ENCODE measurements at regions not wholly inside any gene's neighbourhood (a gene's known extent, or its start where the extent isn't known, plus 50 kb on each side); places are given as distances from the start of the nearest gene placed in this dataset.
"Not testable (repeated sequence)": the region's sequence is repeated elsewhere in the genome, so short reads cannot be mapped to it uniquely, and the experiment has no call there.

GRCh38 chr7:83824214-83824613 is 175.3 kb upstream of the SEMA3E start:
- DNase-seq = no peak

DNA sequence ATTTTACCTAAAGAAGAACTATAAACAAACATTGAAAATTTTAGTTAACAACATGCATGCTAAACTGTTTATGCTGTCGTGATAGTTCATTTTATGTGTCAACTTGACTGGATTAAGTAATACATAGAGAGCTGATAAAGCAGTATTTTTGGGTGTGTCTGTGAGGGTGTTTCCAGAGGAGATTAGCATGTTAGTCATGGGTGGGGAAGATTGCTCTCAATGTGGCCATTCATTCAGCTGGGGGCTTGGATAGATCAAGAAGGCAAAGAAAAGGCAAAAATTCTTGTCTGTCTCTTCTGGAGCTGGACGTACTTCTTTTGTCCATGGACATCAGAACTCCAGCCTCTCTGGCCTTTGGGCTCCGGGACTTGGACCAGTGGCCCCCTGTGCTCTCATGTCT is 172.9 kb upstream of the SEMA3E start:
- no peak for DNase-seq

- DNase-seq = no peak
Measured at GRCh38 chr7:83820641-83821040, 171.7 kb upstream of the SEMA3E start.

- DNase-seq = no peak
Measured at GRCh38 chr7:83819911-83820310, 171.0 kb upstream of the SEMA3E start.

DNA sequence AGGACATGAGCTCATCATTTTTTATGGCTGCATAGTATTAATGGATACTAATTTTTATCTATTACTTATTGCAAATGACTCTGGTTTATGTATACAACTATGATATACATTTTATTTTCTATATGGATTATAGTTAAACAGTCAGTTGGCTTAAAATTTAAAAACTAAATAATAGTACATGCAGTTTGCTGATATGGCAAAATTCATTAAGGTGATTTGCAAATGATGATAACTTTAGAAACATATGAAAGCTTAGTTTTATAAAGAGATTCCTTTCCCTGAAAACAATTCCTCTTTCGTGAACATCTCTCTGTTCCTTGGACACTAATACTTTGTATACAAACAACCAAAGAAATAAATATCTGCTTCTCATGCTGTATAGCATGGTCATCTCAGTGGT is 165.5 kb upstream of the SEMA3E start:
- DNase-seq = no peak

DNA sequence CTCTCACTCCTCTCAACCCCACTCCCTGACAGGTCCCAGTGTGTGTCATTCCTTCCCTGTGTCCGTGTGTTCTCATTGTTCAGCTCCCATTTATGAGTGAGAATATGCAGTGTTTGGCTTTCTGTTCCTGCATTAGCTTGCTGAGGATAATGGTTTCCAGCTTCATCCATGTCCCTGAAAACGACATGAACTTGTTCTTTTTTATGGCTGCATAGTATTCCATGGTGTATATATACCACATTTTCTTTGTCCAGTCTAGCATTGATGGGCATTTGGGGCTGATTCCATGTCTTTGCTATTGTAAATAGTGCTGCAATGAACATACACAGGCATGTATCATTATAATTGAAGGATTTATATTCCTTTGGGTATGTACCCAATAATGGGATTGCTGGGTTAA is 163.6 kb upstream of the SEMA3E start:
- DNase-seq = not testable (repeated sequence)

- no peak for DNase-seq
Measured at GRCh38 chr7:83808982-83809381, 160.0 kb upstream of the SEMA3E start.

DNA sequence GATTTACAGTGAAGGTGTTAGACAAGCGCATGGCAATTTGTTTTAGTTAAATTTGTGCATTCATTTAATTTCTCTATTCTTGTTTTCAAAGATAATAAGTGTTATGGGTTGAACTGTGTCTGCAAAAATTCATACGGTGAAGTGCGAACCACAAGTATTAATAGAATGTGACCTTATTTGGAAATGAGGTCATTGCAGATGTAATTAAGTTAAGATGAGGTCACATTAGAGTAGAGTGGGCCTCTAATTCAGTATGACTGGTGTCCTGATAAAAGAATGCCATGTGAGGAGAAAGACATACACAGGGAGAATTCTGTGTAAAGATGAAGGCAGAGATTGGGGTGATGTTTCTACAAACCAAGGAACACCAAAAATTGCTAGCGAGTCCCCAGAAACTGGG is 158.8 kb upstream of the SEMA3E start:
- no peak for DNase-seq

- no peak for DNase-seq
Measured at GRCh38 chr7:83806538-83806937, 157.6 kb upstream of the SEMA3E start.

GRCh38 chr7:83799333-83799732 is 150.4 kb upstream of the SEMA3E start:
- no peak for DNase-seq

- DNase-seq = no peak
Measured at GRCh38 chr7:83798489-83798888, 149.6 kb upstream of the SEMA3E start.

DNA sequence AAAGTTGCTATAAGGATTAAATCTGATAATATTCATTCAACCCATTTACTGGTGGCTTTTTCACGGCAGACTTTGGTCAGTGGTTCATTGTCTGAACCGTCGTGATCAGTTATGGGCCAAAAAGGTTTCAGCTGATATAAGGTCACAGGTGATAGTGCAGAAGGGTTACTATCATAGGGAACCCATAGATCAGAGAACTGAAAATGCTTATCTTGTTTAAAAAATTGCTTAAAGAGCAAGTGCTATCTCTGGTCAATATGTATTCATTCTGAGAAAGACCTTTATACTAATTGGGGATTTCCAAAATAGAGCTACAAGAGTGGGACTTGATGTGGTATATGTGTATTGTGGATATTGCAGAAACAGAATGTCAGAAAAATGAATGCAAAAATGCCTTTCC is 147.8 kb upstream of the SEMA3E start:
- no peak for DNase-seq

DNA sequence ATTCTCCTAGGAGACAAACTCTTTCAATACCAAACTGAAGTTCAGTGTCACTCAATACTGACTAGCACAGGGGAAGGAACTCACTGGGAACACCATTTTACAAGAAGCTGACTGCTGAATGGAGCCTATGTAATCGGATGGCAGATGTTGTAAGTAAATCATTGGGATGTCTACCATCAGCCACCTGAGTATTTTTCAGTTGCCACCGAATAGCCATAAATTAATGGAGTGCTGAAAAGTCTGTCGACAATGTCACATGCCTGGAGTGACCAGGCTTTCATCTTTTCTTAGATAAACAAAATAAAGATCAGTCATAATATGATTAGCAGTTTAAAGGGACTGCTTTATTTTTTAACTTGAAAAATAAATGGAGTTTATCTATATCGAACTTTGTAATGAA is 145.9 kb upstream of the SEMA3E start:
- no peak for DNase-seq

GRCh38 chr7:83793558-83793957 is 144.6 kb upstream of the SEMA3E start:
- no peak for DNase-seq

DNA sequence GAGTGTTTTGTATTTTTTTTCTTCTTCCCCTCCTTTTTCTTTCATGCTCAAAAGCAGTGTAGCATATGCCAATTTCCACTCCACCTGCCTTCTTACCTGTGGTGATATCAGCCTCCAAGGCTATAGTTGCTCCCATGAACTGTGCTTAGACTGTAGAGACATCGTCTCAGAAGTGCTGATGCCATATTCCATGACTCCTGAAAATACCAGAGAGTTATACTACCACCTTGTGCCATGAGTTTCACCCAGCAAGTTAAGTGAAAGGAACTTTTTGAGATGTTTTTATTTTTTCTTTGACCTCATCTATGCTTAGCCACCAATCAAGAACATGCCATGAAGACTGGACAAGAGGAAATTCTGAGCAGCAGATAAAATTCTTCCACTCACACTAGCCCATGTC is 142.8 kb upstream of the SEMA3E start:
- DNase-seq = no peak

DNA sequence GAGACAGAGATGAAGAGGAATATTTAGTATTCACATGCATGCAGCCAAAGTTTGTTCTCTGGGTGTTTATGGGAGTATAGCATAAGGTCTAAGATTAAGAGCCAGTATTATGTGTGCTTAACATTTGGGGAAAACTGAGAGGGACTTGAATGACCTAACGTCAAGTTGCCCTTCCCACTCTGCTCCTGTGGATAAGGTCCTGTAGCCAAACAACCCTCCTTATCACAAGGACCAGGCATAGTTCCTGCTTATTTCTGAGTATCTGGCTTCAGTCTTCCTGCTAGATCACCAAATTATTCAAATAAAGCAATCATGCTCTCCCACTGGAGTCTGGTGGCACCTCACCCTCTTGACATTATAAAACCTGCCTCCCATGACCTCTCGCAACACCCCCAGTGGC is 137.9 kb upstream of the SEMA3E start:
- no peak for DNase-seq

- no peak for DNase-seq
Measured at GRCh38 chr7:83782628-83783027, 133.7 kb upstream of the SEMA3E start.

GRCh38 chr7:83778073-83778443 is 129.1 kb upstream of the SEMA3E start:
- DNase-seq = no peak

DNA sequence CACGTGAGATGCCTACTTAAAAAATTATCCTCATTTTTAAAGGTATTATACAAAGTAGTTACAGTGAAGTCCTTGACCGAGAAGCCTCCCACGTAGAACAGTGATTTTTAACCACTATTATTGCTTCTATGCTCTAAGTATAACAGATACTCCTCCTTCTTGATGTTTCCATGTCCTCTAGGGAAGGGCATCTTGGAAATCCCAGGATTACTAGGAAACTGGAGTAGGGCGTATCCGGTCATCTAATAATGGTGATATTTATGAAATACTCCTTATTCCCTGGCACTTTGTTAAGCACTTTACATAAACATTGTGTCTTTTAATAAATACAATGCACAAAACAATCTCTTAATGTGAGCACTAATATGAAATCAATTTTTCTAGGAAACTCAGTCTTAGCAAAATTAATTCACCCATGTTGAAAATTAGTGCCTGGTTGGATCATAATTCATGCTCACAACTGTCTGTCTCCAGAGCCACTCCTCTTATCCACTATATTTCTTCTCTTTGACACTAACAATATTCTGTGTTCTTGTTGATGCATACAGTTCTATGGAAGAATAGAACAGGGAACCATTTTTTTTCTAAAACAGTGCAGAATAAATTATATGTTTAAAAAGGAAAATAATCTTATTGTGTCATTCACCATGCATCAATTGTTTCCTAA is 128.6 kb upstream of the SEMA3E start:
- DNase-seq = no peak

DNA sequence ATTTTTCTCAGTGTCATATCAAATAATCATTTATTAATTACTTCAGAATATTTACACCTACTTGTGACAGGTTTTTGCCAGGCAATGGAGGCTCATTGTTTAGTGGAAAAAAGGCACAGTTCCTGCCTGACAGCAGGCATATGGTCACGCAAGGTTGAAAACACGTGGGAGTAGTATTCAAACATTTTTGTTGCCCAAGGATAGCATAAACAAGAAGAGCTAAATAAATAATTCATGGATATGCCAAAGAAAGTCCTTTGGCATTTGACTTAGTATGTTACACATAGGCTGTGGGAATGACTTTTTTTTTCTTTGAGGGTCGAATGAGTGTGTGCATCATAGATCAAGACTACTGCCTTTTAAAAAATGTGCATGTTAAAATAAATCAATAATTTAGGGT is 120.5 kb upstream of the SEMA3E start:
- no peak for DNase-seq

DNA sequence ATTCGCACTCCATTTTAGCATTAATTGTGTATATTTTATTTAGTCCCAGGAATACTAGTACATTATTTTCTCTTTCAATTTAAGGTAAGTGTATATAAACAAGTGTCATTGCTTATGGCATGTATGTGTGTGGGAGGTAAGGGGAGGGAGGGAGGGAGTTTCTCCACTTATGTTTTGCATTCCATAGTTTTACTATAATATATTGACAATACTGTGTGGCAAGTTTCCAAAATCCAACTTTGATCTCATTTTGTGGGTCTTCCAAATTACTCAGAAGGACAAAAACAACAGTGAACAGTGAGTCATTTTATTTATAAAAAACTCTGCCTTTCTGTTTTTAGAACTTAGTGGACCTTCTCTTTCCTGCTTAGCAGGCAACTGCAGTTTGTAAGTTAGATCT is 102.3 kb upstream of the SEMA3E start:
- DNase-seq = no peak

DNA sequence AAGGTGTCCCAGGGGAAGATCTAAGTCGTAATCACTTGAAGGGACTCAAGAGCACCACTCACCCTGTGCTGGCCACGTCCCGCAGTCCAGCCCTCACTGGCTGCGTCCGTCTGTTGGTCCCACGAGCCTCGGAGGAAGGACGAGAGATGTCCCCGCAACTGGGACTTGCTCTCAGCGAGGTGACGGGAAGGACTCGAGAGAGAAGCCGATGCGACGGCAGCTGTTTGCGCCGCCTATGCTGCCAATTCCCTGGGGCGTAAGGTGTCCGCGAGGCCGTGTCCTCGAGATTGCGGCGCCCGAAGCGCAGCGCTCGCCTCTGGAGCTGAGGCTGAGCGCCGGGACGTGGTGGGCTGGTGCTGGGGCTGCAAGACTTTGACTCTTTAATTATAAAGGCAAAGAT is 100.6 kb upstream of the SEMA3E start:
- DNase-seq = no peak

DNA sequence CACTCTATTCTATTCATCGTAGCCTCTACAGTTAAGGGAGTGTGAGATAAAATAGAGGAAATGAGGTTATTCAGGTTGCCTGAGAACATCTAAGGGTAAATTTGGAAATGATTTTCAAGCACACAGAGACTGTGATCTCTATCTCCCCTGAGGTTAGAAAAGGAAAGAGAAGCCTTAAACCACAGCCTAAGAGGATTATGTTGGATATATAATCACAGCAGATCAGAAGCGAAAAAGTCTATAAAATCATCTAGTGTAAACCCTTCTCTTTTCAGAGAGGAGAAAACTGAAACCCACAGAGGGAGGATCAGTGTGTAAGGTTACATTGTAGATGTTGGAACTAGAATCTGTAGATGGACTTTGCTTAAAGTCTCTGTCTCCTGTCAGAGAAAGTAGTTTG is 90.6 kb upstream of the SEMA3E start:
- DNase-seq = no peak

GRCh38 chr7:83738291-83738835 is 89.4 kb upstream of the SEMA3E start:
- DNase-seq = no peak

GRCh38 chr7:83732305-83732704 is 83.4 kb upstream of the SEMA3E start:
- DNase-seq = no peak

DNA sequence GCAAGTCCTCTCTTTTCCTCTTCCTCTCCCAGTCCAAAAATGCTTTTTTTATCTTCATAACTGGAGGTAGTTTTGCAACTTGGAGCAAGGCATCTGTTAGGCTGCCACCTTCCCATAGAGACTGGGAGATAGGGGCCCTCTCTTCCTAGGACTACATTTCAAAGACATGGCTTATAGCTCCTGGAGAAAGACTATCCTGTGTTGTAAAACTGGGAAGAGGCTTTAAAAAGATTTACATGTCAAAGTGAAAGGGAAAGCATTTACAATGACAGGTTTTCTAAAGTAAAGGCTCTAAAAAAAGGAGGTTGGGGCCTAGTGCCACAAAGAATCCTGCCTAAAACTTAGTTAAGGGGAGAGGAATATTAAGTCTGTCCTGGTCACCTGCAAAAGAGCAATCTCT is 82.2 kb upstream of the SEMA3E start:
- no peak for DNase-seq

Data from inflammatory macrophage treated with lipopolysaccharide for 4 hours (primary cell).